ENCODE measurements at regions not wholly inside any gene's neighbourhood (a gene's known extent, or its start where the extent isn't known, plus 50 kb on each side); places are given as distances from the start of the nearest gene placed in this dataset.

GRCh38 chr16:6701096-6701495, 631.5 kb upstream of the RBFOX1 start:
- TF ChIP-seq, protein P1, sequence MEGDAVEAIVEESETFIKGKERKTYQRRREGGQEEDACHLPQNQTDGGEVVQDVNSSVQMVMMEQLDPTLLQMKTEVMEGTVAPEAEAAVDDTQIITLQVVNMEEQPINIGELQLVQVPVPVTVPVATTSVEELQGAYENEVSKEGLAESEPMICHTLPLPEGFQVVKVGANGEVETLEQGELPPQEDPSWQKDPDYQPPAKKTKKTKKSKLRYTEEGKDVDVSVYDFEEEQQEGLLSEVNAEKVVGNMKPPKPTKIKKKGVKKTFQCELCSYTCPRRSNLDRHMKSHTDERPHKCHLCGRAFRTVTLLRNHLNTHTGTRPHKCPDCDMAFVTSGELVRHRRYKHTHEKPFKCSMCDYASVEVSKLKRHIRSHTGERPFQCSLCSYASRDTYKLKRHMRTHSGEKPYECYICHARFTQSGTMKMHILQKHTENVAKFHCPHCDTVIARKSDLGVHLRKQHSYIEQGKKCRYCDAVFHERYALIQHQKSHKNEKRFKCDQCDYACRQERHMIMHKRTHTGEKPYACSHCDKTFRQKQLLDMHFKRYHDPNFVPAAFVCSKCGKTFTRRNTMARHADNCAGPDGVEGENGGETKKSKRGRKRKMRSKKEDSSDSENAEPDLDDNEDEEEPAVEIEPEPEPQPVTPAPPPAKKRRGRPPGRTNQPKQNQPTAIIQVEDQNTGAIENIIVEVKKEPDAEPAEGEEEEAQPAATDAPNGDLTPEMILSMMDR (IDR thresholded peaks at IDR 0.05 in 4 of 5, conservative IDR thresholded peaks at IDR 0.05 in 1 of 5) = no peak
- TF ChIP-seq POLR2A (IDR thresholded peaks at IDR 0.05) = no peak
